LNCaP clone FGC (cell line): ENCODE measurements at regions not wholly inside any gene's neighbourhood (a gene's known extent, or its start where the extent isn't known, plus 50 kb on each side); places are given as distances from the start of the nearest gene placed in this dataset.
"Not testable (repeated sequence)": the region's sequence is repeated elsewhere in the genome, so short reads cannot be mapped to it uniquely, and the experiment has no call there.

ENCODE experiments used
- DNase-seq: peaks from one replicate; pipeline ENCODE4 v3.0.0-alpha.2; 2011; ENCODE audit warnings: low read depth
- H3K4me3 ChIP-seq: 2 replicates; pipeline ENCODE4 v1.5.1; 2011; ENCODE audit warnings: mild to moderate bottlenecking, low read depth, low read length, control low read depth
- CTCF ChIP-seq: IDR thresholded peaks from 2 replicates; pipeline ENCODE4 v1.5.1; 2012; ENCODE audit warnings: mild to moderate bottlenecking; ENCODE audit not compliant: control insufficient read depth, insufficient read depth; ENCODE audit errors: extremely low read depth

- no peak overlapping the region for H3K4me3 ChIP-seq
- no peak for DNase-seq
- TF ChIP-seq CTCF, result no peak
Observed at GRCh38 chr3:153852355-153852754, 268.8 kb upstream of the ARHGEF26 start.

GRCh38 chr3:153853163-153853562 is 268.0 kb upstream of the ARHGEF26 start:
- no peak overlapping the region for H3K4me3 ChIP-seq
- DNase-seq, result no peak
- TF ChIP-seq CTCF, result no peak

GRCh38 chr3:153855772-153856171 is 265.4 kb upstream of the ARHGEF26 start:
- TF ChIP-seq CTCF, result no peak
- no peak for DNase-seq
- no peak overlapping the region for H3K4me3 ChIP-seq

GRCh38 chr3:153856932-153857331 is 264.3 kb upstream of the ARHGEF26 start:
- TF ChIP-seq CTCF, result no peak
- no peak overlapping the region for H3K4me3 ChIP-seq
- no peak for DNase-seq

GRCh38 chr3:153864793-153865192 is 256.4 kb upstream of the ARHGEF26 start:
- DNase-seq, result no peak

GRCh38 chr3:153866901-153867300 is 254.3 kb upstream of the ARHGEF26 start:
- no peak for DNase-seq
- no peak for TF ChIP-seq CTCF
- no peak overlapping the region for H3K4me3 ChIP-seq

More at GRCh38 chr3:153864793-153865192, 256.4 kb upstream of the ARHGEF26 start:
- no peak overlapping the region for H3K4me3 ChIP-seq
- TF ChIP-seq CTCF, result no peak

- not testable (repeated sequence) for DNase-seq, H3K4me3 ChIP-seq
Observed at GRCh38 chr3:153874348-153874747, 246.8 kb upstream of the ARHGEF26 start.
